ENCODE measurements at regions not wholly inside any gene's neighbourhood (a gene's known extent, or its start where the extent isn't known, plus 50 kb on each side); places are given as distances from the start of the nearest gene placed in this dataset.

DNA sequence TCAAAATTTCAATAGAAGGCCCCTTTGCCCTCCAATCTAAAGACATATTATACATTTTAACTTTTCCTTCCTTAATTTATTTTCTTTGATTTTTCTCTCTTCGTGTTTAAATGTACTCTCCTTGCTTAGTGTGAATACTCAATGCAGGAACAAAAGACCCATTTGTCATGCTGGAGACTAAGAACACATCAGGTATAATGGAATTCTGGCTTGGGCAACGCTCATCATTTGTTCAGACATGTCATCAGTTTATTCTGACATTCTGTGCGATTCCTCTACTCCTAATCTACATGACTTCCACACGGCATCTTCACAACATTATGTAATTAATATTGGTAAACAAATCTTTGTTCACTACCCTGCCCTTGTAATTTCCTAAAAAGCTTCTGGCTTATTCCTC is 136.6 kb upstream of the LRRN1 start:
- TF ChIP-seq POLR2A (IDR thresholded peaks at IDR 0.05; ENCODE audit: low read depth, low read length) (no peak), TAF1 (IDR thresholded peaks at IDR 0.05; ENCODE audit: low read depth, low read length) (no peak), SPI1 (IDR thresholded peaks at IDR 0.05; ENCODE audit: low read depth, low read length) (no peak), POLR2AphosphoS5 (IDR thresholded peaks at IDR 0.05; ENCODE audit: low read depth, low read length) (no peak), PAX5 (IDR thresholded peaks at IDR 0.05; ENCODE audit: insufficient read depth, low read length, severe bottlenecking) (no peak), POU2F2 (IDR thresholded peaks at IDR 0.05; ENCODE audit: low read depth, low read length) (no peak)
